ENCODE measurements at regions not wholly inside any gene's neighbourhood (a gene's known extent, or its start where the extent isn't known, plus 50 kb on each side); places are given as distances from the start of the nearest gene placed in this dataset.
A peak's percentile ranks its signal among the peaks of the same experiment; 100 is the strongest.

DNA sequence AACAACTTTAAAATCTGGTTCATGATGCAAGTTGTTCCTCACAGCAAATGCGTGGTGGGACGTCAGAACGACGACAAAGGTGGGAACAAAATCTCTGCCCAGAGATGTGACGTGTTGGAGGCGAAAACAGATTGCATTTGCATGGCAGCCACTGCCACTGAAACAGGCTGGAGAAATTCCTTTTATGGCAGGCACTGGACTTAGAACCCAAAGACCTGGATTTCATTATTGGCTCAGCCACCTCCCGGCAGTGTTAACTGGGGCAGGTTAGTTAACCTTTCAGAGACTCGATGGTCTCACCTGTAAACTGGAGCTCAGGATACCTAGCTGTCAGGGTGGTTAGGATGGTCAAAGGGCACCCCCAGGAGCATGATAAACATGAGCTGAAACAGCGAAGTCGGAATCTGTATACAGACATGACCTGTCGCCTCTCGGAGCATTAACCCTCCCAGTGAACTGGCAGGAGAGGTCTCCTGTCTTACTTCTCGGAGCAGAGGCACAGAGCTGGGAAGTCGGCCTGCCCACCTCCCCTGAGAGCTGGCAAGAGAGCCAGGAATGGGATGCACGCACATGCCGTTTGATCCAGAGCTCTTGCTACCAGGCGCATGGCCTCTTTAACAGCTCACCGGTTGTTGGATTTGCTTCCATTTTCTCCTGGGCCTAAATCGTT, 59.2 kb upstream of the TARBP1 start (continued):
- no peak for TF ChIP-seq ZBTB44 (CRISPR knock-in tag; IDR thresholded peaks at IDR 0.05)
- TF ChIP-seq, protein P1, sequence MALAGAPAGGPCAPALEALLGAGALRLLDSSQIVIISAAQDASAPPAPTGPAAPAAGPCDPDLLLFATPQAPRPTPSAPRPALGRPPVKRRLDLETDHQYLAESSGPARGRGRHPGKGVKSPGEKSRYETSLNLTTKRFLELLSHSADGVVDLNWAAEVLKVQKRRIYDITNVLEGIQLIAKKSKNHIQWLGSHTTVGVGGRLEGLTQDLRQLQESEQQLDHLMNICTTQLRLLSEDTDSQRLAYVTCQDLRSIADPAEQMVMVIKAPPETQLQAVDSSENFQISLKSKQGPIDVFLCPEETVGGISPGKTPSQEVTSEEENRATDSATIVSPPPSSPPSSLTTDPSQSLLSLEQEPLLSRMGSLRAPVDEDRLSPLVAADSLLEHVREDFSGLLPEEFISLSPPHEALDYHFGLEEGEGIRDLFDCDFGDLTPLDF (CRISPR knock-in tag; IDR thresholded peaks at IDR 0.05): no peak
- TF ChIP-seq ZNF674 (CRISPR knock-in tag; IDR thresholded peaks at IDR 0.05; ENCODE audit: low read depth): no peak
- peak; percentile 45 for TF ChIP-seq FOXA3 (CRISPR knock-in tag; IDR thresholded peaks at IDR 0.05)
- TF ChIP-seq ZZZ3 (CRISPR knock-in tag; IDR thresholded peaks at IDR 0.05; ENCODE audit: borderline replicate concordance): no peak
- TF ChIP-seq ZBTB40 (IDR thresholded peaks at IDR 0.05): no peak
- TF ChIP-seq ZBTB40 (CRISPR knock-in tag; IDR thresholded peaks at IDR 0.05): no peak
- TF ChIP-seq, protein P2, sequence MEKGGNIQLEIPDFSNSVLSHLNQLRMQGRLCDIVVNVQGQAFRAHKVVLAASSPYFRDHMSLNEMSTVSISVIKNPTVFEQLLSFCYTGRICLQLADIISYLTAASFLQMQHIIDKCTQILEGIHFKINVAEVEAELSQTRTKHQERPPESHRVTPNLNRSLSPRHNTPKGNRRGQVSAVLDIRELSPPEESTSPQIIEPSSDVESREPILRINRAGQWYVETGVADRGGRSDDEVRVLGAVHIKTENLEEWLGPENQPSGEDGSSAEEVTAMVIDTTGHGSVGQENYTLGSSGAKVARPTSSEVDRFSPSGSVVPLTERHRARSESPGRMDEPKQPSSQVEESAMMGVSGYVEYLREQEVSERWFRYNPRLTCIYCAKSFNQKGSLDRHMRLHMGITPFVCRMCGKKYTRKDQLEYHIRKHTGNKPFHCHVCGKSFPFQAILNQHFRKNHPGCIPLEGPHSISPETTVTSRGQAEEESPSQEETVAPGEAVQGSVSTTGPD (CRISPR knock-in tag; IDR thresholded peaks at IDR 0.05): no peak
- TF ChIP-seq IKZF4 (CRISPR knock-in tag; IDR thresholded peaks at IDR 0.05; ENCODE audit: borderline replicate concordance, low read depth, not compliant biosample characterization): no peak
- TF ChIP-seq, protein P3, sequence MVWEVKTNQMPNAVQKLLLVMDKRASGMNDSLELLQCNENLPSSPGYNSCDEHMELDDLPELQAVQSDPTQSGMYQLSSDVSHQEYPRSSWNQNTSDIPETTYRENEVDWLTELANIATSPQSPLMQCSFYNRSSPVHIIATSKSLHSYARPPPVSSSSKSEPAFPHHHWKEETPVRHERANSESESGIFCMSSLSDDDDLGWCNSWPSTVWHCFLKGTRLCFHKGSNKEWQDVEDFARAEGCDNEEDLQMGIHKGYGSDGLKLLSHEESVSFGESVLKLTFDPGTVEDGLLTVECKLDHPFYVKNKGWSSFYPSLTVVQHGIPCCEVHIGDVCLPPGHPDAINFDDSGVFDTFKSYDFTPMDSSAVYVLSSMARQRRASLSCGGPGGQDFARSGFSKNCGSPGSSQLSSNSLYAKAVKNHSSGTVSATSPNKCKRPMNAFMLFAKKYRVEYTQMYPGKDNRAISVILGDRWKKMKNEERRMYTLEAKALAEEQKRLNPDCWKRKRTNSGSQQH (CRISPR knock-in tag; IDR thresholded peaks at IDR 0.05; ENCODE audit: low read depth): no peak
- TF ChIP-seq CENPX (CRISPR knock-in tag; IDR thresholded peaks at IDR 0.05): no peak
- no peak for TF ChIP-seq RFX3 (CRISPR knock-in tag; IDR thresholded peaks at IDR 0.05)
- no peak for TF ChIP-seq KMT2A (CRISPR knock-in tag; IDR thresholded peaks at IDR 0.05)

Measured in HepG2 (cell line).